HG02610 (cell line): ENCODE measurements at regions not wholly inside any gene's neighbourhood (a gene's known extent, or its start where the extent isn't known, plus 50 kb on each side); places are given as distances from the start of the nearest gene placed in this dataset.
"Not testable (repeated sequence)": the region's sequence is repeated elsewhere in the genome, so short reads cannot be mapped to it uniquely, and the experiment has no call there.

Experiments used
- ATAC-seq: cut with Tn5 transposase; IDR thresholded peaks from one replicate; pipeline ENCODE4 v1.9.1; 2021; ENCODE audit warnings: mild to moderate bottlenecking, moderate library complexity; ENCODE audit not compliant: unreplicated experiment

DNA sequence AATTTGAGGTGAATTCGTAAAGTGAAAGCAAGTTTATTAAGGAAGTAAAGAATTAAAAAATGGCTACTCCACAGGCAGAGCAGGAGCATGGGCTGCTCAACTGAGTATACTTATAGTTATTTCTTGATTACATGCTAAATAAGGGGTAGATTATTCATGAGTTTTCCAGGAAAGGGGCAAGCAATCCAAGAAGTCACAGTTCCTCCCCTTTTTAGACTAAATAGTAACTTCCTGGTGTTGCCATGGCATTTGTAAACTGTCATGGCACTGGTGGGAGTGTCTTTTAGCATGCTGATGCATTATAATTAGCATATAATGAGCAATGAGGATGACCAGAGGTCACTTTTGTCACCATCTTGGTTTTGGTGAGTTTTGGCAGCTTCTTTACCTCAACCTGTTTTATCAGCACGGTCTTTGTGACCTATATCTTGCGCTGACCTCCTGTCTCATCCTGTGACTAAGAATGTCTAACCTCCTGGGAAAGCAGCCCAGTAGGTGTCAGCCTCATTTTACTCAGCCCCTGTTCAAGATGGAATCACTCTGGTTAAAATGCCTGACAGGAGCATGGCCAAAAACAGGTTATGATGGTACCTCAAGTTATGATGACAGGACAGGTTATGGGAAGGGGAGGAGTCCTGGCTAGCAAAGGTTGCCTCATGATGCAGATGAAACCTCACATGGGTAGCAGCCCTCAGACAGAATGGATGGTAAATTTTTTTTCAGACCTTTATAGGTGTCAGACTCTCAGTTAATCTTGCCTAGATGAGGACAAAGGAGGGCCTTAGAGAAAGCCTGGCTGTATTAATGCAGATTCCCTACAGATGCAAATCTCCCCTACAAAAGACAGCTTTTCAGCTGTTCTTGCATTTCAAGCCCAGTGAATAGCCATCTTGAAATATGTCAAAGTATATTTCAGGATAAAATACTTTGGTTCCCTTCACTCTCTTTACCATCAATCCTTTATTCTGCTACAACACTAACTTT lies 49.7 kb downstream of the SIPA1L2 start:
- ATAC-seq: no peak

DNA sequence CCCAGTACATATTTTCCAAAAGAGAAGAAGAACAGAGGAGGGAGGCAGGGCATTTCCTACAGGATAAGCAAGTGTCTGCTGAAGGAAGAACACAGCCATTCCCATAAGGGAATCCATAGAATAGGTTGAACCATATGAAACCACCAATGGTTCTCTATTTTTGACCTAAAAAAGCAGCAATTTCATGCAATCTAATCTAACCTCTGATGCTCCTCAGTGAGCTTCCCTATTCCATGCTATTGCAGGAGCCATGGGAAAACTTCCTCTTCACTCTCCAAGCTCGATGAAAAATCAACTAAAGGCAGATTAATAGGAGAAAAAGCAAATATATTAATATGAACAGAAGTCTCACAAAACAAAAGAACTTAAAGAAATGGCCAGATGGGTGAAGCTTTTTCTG lies 50.5 kb downstream of the SIPA1L2 start:
- ATAC-seq: no peak

DNA sequence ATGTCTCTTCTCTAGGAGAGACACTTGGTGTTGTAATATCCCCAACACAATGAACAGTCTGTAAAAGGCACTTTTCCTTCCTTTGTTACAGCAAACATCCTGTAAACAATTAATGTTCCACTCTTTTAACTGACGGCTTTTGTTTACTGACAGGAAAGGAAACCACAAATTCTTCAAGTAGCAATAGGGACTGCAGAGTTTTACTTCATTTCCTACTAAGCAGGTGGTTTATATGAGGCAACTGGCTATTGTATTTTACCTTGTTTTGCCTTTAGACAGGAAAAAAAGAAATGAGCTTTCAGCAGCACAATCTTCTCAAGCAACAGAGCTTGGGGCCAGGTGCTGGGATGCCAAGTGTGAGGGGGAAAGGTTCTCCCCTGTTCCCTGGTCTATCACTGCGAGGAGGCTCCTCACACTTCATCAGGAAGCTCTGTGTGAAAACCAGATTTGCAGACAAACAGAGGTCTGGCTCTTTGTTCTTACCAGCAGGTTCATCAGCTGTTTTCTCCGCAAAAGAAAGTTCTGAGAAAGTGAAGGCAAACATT lies 51.2 kb downstream of the SIPA1L2 start:
- ATAC-seq: no peak

DNA sequence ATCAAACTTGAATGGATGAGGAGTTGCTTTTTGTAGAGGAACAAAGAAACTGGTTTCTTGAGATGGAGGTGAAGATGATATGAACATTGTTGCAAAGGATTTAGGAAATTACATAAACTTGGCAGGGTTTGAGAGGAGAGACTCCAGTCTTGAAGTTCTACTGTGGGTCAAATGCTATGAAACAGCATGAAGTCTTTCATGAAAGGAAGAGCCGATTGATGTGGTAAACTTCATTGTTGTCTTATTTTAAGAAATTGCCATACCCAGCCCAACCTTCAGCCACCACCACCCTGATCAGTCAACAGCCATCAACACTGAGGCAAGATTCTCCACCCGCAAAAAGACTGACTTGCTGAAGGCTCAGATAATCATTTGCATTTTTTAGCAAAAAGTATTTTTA lies 52.2 kb downstream of the SIPA1L2 start:
- ATAC-seq: no peak

DNA sequence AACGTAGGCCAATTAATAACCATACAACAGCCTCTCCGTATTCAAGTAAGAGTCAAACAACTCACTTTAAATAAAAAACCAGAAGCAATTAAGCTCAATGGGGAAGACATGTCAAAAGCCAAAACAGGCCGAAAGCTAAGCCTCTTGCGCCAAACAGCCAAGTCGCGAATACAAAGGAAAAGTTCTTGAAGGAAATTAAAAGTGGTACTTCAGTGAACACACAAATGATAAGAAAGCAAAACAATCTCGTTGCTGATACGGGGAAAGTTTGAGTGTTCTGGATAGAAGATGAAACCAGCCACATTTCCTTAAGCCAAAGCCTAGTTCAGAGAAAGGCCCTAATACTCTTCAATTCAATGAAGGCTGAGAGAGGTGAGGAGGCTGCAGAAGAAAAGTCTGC lies 53.4 kb downstream of the SIPA1L2 start:
- ATAC-seq: no peak

DNA sequence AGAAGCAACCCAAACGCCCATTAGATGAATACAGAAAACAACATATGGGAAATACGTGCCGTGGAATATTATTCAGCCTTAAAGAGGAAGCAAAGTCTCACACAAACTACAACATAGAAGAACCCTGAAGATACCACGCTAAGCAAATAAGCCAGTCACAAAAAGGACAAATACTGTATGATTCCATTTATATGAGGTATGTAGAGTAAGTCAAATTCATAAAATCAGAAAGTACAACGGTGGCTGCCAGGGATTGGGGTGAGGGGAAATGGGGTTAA lies 54.2 kb downstream of the SIPA1L2 start:
- no peak for ATAC-seq

DNA sequence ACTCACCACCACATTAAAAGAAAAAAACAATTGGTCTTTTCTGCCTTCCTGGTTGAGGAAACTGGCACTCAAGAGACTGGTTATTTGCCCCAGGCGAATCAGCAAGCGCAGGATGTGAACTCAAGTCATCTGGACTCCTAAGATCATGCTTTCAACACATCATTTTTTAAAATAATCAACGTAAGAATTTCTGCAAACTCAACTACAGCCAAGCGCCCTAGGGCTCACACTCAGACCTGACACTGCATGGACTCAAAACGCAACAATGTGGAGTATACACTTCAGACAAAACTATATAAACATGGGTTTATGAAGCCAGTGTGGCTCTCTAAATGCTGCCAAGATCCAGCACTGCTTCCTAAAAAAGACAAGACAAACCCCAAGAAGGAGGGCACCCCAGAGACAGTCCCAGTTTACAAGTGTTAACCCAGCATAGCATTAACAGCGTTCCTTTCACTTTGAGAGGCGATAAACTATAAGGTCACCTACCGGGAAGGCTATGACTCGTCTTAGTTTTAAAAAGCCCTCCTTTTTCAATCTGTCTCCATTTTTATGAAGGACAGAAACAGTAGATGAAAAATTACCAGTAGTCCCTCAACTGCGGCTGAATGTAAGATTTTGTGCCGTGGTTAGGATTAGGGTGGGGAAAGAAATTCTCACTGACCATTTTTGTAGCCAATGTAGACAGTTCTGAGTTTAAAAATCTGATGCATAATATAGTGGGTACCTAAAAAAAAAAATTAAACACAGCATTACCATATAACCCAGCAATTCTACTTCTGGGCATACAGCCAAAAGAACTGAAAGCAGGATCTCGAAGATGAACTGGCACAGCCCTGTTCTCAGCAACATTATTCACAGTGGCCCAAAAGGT lies 54.8 kb downstream of the SIPA1L2 start:
- no peak for ATAC-seq

DNA sequence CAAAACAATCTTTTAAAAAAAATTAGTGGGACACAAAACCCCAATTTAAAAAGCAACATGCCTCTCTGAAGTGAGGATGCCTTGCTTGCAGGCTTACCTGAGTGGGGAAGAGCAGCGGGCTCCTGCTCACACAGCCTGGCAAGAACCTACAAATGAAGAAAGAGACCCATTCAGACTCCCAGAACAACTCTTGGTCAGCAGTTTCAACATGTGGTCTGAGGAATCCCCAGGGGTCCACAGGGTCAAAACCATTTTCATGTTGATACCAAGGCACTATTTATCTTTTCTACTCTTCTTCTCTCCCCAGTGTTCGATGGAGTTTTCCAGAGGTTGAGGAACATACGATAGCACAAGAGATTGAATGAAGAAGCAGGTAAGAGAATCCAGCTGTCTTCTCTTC lies 55.9 kb downstream of the SIPA1L2 start:
- ATAC-seq: no peak

DNA sequence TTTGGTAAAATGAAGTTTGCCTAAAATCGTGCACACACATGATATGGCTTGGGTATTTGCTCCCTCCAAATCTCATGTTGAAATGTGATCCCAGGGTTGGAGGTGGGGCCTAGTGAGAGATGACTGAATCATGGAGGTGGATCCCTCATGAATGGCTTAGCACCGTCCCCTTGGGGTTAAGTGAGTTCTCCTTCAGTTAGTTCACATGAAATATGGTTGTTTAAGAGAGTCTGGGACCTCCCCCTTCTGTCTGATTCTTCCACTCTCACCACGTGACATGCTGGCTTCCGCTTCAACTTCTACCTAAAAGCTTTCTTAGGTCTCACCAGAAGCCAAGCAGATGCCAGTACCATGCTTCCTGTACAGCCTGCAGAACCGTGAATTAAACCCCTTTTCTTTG lies 58.4 kb downstream of the SIPA1L2 start:
- ATAC-seq: no peak

DNA sequence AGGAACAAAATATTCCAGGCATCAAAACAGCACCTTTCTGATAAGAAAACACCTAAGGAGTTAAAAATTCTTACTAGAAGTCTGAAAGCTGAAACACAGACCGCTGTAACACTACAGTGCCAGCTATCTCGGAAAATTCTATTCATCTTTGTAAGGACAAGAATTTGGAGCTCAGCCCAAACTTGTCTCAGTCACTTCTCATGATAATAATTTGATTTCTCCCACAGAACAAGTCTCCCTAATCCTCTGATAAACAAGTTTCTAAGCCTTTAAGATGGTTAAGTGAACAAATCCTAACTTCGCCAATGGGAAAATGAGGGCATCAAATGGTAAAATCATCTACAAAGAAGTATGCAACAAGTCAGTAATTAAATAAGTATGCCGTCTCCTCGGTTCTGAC lies 59.9 kb downstream of the SIPA1L2 start:
- ATAC-seq: no peak

DNA sequence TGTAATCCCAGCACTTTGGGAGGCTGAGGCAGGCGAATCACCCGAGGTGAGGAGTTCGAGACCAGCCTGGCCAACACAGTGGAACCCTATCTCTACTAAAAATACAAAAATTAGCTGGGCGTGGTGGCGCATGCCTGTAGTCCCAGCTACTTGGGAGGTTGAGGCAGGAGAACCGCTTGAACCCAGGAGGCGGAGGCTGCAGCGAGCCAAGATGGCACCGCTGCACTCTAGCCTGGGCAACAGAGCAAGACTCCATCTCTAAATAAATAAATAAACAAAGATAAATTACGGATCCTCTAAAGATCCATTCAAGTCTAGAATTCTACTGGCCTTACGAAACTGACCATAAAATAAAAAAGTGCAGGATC lies 60.4 kb downstream of the SIPA1L2 start:
- ATAC-seq: not testable (repeated sequence)

DNA sequence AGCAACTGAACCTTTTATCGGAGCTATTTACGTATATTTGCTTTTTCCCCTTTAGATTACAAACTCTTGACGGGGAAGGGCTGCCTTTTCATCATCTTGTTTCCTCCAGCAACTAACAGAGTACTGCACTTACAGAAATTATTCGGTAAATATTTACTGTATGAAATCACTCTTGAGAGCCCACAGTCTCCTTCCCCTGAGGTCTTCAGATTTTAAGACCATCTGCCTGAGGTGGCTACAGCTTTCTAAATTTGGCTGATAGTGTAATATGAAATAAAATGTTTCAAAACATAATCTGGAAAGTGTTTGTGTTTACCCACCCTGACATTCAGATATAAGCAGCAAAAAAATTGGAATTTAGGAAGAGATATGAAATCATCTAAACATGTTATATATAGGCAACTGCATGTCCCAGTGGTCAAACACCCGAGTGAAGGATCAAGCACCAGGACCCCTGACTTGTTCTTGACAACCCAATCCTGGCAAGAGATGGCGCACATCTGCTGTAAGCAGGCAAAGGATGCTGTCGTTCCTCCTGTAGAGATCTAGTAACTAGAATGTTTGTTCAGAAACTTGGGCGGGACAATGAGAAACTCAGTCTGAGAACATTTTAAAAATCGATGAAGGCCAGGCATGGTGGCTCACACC lies 60.9 kb downstream of the SIPA1L2 start:
- ATAC-seq: no peak

DNA sequence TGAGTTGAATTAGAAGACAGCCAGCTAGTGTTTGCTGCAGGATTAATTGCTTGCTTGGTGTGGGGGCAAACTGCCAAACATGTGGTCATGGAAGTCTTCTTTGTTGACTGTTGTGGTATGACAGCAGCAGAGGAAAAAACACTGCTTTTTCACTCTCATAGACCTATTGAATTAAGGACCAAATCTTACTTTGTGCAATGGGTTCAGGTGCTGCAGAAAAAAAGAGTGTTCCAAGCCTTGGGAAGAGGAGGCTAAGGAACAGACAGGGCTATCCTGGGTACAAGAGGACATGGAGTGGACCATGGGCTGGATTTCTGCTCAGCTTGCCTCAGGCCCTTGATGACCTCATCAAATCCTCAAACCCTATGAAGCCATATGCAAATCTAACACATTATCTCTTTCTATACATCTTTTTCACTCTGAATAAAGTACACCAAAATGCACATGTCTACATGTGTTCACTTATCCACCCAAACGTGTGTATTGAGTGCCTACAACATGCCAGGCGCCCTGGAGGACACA lies 61.5 kb downstream of the SIPA1L2 start:
- no peak for ATAC-seq

DNA sequence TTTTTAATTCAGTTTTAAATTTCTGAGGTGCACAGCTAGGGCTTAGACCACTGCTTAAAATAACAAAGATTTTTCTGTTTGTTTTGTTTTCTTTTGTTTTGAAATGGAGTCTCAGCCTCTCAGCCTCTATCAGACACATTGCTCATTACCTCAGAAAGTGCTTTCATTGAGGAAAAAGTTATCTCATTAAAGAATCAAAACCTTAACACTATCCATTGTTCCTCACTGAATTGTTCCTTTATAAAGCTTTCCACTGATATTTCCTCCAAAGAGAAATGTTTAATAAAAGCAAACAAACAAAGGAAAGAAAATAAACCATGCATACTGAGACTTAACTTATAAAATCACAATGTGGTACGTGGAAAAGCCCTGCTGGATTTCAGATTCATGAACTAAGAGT lies 63.8 kb downstream of the SIPA1L2 start:
- ATAC-seq: no peak

DNA sequence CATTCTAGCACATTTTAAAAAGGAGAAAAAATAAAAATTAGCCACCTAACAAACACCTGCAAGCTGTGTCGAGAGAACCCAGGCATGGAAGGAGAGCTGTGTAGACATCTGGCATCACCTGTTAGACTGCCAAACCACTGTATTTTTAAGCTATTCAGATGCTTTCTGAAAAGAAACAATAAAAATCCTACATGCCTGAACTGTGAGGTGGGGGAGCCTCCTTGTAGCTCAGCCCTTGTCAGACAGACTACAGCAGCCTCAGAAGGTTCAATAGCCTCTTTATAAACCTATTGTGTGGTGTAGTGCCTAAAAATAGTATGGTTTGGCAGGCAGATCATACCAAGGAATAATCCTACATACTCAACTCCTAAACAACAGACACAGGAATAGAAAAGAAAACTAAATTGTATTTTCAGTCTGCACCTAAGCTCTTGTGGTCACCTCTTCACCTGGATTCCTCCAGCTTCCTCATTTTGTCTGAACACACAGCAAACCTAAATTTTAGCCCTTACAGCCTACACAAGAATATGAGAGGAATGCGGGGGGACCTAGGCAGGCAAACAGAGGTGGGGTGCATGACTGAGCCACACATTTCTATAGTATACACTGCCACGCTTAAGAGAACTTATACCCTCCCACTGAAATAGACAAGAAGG lies 67.0 kb downstream of the SIPA1L2 start:
- ATAC-seq: no peak

DNA sequence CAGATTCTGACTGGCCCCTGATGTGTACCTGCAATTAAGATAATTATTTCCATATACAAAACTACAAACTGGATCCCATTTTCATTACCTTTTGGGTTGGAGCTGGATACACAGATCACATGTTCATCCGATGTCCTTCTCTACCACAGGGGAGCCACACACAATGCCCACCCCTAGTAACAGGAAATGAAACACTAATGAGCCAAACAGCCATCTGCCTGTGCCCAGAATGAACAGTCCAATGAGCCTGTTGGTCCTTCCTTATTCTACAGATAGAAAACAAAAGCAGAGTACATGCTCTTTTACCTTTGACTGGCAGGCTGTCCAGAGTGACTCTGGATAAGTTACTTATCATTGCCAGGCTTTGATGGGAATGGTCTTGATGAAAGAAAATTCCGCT lies 68.6 kb downstream of the SIPA1L2 start:
- no peak for ATAC-seq

DNA sequence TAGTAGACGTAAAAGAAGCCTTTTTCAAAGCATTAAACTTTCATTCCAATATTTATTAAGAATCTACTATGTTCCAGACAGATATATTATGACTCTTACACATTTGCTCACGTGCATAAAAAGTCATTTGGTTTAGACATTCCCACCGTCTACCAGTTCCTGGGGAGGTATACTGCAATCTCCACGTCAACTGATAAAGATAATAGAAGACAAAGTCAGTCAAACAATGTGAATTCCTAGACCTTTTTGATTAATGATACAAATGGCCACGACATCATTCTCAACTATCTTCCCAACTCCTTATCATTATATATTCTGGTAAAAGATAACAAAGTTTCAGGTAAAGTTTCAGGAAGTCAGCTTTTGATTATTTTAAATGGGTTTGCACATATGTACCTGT lies 69.0 kb downstream of the SIPA1L2 start:
- ATAC-seq: no peak

DNA sequence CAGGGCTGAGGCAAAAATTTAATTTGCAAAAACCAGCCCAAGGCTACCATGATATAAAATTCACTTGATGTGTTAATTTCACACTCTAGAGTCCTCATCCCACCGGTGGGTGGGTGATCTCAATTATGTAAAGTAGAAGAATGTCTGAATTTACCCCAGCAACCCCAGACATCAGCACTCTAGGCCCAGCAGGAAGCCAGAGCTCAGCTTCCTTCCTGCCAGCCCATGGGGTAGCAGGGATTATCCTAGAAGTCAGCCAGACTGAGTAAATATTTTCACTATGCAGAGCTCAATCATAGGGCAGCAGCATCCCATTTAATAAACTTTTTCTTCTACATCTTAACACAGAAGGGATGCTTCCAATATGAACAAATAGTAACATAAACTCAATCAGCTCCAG lies 71.0 kb downstream of the SIPA1L2 start:
- ATAC-seq: no peak

DNA sequence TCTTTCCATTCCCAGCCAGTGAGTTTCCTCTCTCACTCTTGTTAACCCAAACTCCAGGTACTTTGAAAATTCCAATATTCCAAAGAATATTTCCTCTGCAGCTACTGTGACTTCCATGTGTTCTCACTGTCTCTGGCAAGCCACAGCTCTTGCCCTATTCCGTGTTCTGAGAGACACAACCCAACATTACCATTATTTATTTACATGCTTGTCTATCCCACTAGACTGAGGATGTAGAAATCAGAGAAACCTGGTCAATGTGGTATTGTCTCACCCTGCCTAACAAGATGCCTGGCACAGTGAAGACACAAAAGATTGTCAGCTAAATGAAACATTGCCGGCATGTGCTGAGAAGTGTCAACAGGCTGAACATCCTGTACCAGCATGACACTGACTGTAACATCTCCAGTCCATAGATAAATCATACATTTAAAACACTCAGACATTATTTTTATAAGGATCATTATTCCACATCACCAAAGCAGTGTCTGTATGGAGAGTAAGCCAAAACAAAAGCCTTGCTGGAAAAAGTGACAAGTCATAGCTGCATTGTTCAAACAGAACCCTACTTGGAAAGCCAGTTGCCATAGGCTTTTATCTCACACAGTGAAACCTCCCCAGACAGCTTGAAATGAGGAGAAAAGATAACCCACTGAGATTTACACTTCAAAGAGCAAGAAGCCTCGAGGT lies 72.3 kb downstream of the SIPA1L2 start:
- ATAC-seq: no peak

DNA sequence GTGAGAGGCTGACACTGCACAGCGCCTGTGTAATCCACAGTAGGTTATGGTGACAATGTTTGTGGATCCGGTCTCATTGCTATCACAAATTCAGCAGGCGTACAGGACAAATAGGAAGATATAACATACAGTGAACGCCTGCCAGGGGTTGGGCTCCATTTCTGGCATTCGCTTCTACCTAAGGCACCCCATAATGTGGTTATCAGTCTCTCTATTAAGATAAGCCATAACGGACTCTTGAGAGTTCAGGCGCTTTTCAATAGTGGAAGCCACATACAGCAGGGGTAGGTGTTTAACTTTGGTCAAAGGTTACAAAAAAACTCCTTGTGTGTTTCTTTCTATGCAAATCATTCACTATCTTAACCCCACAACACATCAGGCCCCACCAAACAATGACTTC lies 72.8 kb downstream of the SIPA1L2 start:
- ATAC-seq: no peak
